Posterior vena cava (tissue), 2 donors: ENCODE measurements at regions not wholly inside any gene's neighbourhood (a gene's known extent, or its start where the extent isn't known, plus 50 kb on each side); places are given as distances from the start of the nearest gene placed in this dataset.

ENCODE experiments used
- DNase-seq: peaks from one replicate; pipeline ENCODE4 v3.0.0-alpha.2; 2020; ENCODE audit warnings: low spot score
- intact Hi-C, 2 donors: fragments of 100-400 bp; cut with DNase I; formaldehyde crosslinking; loops; one replicate each; pipeline versions ENCODE4 v1.14.1 to v1.14.2; 2022 to 2023
- donor health status: DM: yes; HTN: yes; CAD: no.
- donor health status: DM: yes; HTN: yes; CAD: no.

- intact Hi-C loops: no loop called here
- DNase-seq: no peak
These were observed 311.0 kb downstream of the GABRB2 start for GRCh38 chr5:161235569-161235968.

GRCh38 chr5:161233553-161233952, 313.0 kb downstream of the GABRB2 start:
- intact Hi-C loops: no loop called here
- no peak for DNase-seq

GRCh38 chr5:161230221-161230620, 316.3 kb downstream of the GABRB2 start:
- intact Hi-C loops: no loop called here
- DNase-seq: no peak

GRCh38 chr5:161219816-161220215, 326.7 kb downstream of the GABRB2 start:
- DNase-seq: no peak
- intact Hi-C loops: no loop called here

- intact Hi-C loops: no loop called here
These were observed 329.6 kb downstream of the GABRB2 start for GRCh38 chr5:161216877-161217276.

GRCh38 chr5:161212123-161212712, 334.3 kb downstream of the GABRB2 start:
- no peak for DNase-seq
- intact Hi-C loops: no loop called here

More at GRCh38 chr5:161216877-161217276, 329.6 kb downstream of the GABRB2 start:
- DNase-seq: no peak

- intact Hi-C loops: no loop called here
- no peak for DNase-seq
These were observed 345.0 kb downstream of the GABRB2 start for GRCh38 chr5:161201558-161201957.

- intact Hi-C loops: no loop called here
- DNase-seq: no peak
These were observed 338.8 kb upstream of the ATP10B start for GRCh38 chr5:161190778-161191177.

- intact Hi-C loops: no loop called here
- no peak for DNase-seq
These were observed 338.1 kb upstream of the ATP10B start for GRCh38 chr5:161190086-161190485.

GRCh38 chr5:161189452-161189851, 337.4 kb upstream of the ATP10B start:
- DNase-seq: no peak
- intact Hi-C loops: no loop called here

GRCh38 chr5:161183559-161183958, 331.5 kb upstream of the ATP10B start:
- no peak for DNase-seq
- intact Hi-C loops: no loop called here

- DNase-seq: no peak
- intact Hi-C loops: no loop called here
These were observed 324.2 kb upstream of the ATP10B start for GRCh38 chr5:161176221-161176620.

GRCh38 chr5:161169776-161170175, 317.8 kb upstream of the ATP10B start:
- no peak for DNase-seq
- intact Hi-C loops: no loop called here

GRCh38 chr5:161167016-161167767, 315.2 kb upstream of the ATP10B start:
- DNase-seq: no peak
- intact Hi-C loops: no loop called here

GRCh38 chr5:161165998-161166660, 314.1 kb upstream of the ATP10B start:
- intact Hi-C loops: loop anchor here in 1 of 2 donors (1.0 kb wide), 1 partner anchor 34 kb away; no protein-coding TSS in a partner anchor
- DNase-seq: no peak

- DNase-seq: no peak
- intact Hi-C loops: no loop called here
These were observed 305.9 kb upstream of the ATP10B start for GRCh38 chr5:161157925-161158324.

- intact Hi-C loops: no loop called here
- no peak for DNase-seq
These were observed 303.4 kb upstream of the ATP10B start for GRCh38 chr5:161155451-161155850.

- no peak for DNase-seq
- intact Hi-C loops: no loop called here
These were observed 300.5 kb upstream of the ATP10B start for GRCh38 chr5:161152415-161152940.

- intact Hi-C loops: no loop called here
- DNase-seq: no peak
These were observed 298.5 kb upstream of the ATP10B start for GRCh38 chr5:161150441-161150988.

GRCh38 chr5:161149078-161149477, 297.1 kb upstream of the ATP10B start:
- intact Hi-C loops: no loop called here
- DNase-seq: no peak
